K562 (cell line): ENCODE measurements at regions not wholly inside any gene's neighbourhood (a gene's known extent, or its start where the extent isn't known, plus 50 kb on each side); places are given as distances from the start of the nearest gene placed in this dataset.
"Not testable (repeated sequence)": the region's sequence is repeated elsewhere in the genome, so short reads cannot be mapped to it uniquely, and the experiment has no call there.

Experiments used
- ATAC-seq: fragments of 200-7000 bp; cut with Tn5 transposase; 3 replicates; pipeline ENCODE4 v1.9.1; 2020; ENCODE audit warnings: moderate library complexity
- BruUV-seq: library from RNA; stranded (reverse); fragments of 400-500 nt; replicated peaks from 2 replicates; lab custom pipeline; 2021; lab: Mats Ljungman, UMichigan
- CTCF ChIA-PET: fragments of 300-600 bp; formaldehyde crosslinking; extraction: SDS; loops from one replicate; lab custom pipeline; 2021; ENCODE audit warnings: low intra/inter-chr PET ratio; lab: Yijun Ruan, JAX
- POLR2A ChIA-PET: fragments of 300-600, 350-650 bp; sonication (Branson Sonifier 250); formaldehyde crosslinking; extraction: SDS; loops from one replicate; lab custom pipeline; 2021; ENCODE audit warnings: antibody characterized with exemption, inconsistent platforms; lab: Yijun Ruan, JAX
- DNase-seq, 4 experiments: peaks; one replicate each; pipeline versions ENCODE4 v3.0.0 to v3.0.0-alpha.2; 2011 to 2018; ENCODE audit warnings: low spot score in 3 of 4, mixed read lengths in 3 of 4; ENCODE audit errors: extremely low read depth in 1 of 4
- FAIRE-seq: peaks from 2 replicates; lab custom pipeline; 2011; peaks lifted over from hg19 to GRCh38; lab: Jason Lieb, UNC
- H2AFZ ChIP-seq: 2 replicates; pipeline ENCODE4 v1.6.0; 2011; ENCODE audit warnings: low read depth, low read length, control low read depth, inconsistent platforms
- H3K27ac ChIP-seq: fragments of 200-600 bp; 3 replicates; pipeline ENCODE4 v1.8.0; 2011; ENCODE audit warnings: low read depth, mild to moderate bottlenecking, control low read depth, inconsistent platforms, low read length, moderate library complexity, mixed read lengths; ENCODE audit errors: extremely low read depth
- H3K27me3 ChIP-seq, 2 experiments: fragments of 300-600 bp in 1 of 2; 2 replicates in 1 of 2; 3 replicates in 1 of 2; pipeline versions ENCODE4 v1.6.0 to v1.8.0; 2011; ENCODE audit warnings: inconsistent platforms in 2 of 2, low read length in 2 of 2, mild to moderate bottlenecking in 1 of 2, mixed read lengths in 1 of 2, moderate library complexity in 1 of 2; ENCODE audit not compliant: control insufficient read depth in 2 of 2, insufficient read depth in 2 of 2
- H3K36me3 ChIP-seq: fragments of 300-600 bp; 3 replicates; pipeline ENCODE4 v1.8.0; 2011; ENCODE audit warnings: mild to moderate bottlenecking, low read length, inconsistent platforms; ENCODE audit not compliant: control insufficient read depth, insufficient read depth
- H3K4me1 ChIP-seq, 2 experiments: fragments of 200-600 bp in 1 of 2; replicated peaks in 1 of 2; 2 replicates in 1 of 2; 3 replicates in 1 of 2; pipeline versions ENCODE4 v1.5.1 to v1.8.0; 2011; ENCODE audit warnings: inconsistent platforms in 2 of 2, low read length in 2 of 2, mild to moderate bottlenecking in 1 of 2, mixed read lengths in 1 of 2, moderate library complexity in 1 of 2; ENCODE audit not compliant: control insufficient read depth in 2 of 2, insufficient read depth in 2 of 2
- H3K4me2 ChIP-seq: 2 replicates; pipeline ENCODE4 v1.6.1; 2011; ENCODE audit warnings: low read length, control low read depth, inconsistent platforms, mixed read lengths; ENCODE audit not compliant: insufficient read depth
- H3K4me3 ChIP-seq: fragments of 200-600 bp; sonication (generic), shearing (Covaris generic); 2 replicates; pipeline ENCODE4 v1.5.1; 2016; ENCODE audit warnings: control low read depth, inconsistent platforms
- H3K79me2 ChIP-seq: fragments of 200-600 bp; 3 replicates; pipeline ENCODE4 v1.8.0; 2011; ENCODE audit warnings: low read length, inconsistent platforms; ENCODE audit not compliant: control insufficient read depth, insufficient read depth
- H3K9ac ChIP-seq, 2 experiments: 2 replicates each; pipeline versions ENCODE4 v1.6.0 to v1.6.1; 2011; ENCODE audit warnings: low read depth in 2 of 2, low read length in 2 of 2, control low read depth in 1 of 2, inconsistent platforms in 1 of 2, mild to moderate bottlenecking in 1 of 2, mixed read lengths in 1 of 2; ENCODE audit not compliant: insufficient read depth in 1 of 2
- H3K9me1 ChIP-seq: one replicate; pipeline ENCODE4 v1.6.0; 2011; ENCODE audit warnings: inconsistent platforms, mild to moderate bottlenecking, low read length, moderate library complexity; ENCODE audit not compliant: control insufficient read depth, insufficient read depth
- H3K9me3 ChIP-seq: replicated peaks from 2 replicates; pipeline ENCODE4 v1.5.1; 2011; ENCODE audit warnings: low read depth, low read length, inconsistent platforms; ENCODE audit not compliant: control insufficient read depth, insufficient read depth
- H4K20me1 ChIP-seq: replicated peaks from 2 replicates; pipeline ENCODE4 v1.6.1; 2011; ENCODE audit warnings: low read length, inconsistent platforms, mixed read lengths; ENCODE audit not compliant: control insufficient read depth, insufficient read depth
- BCOR ChIP-seq: fragments of 450-650 bp; IDR thresholded peaks from 2 replicates; pipeline ENCODE4 v1.6.1; 2016
- CEBPB ChIP-seq: fragments of 450-650 bp; IDR thresholded peaks from 2 replicates; pipeline ENCODE4 v1.6.1; 2016; ENCODE audit warnings: missing genetic modification characterization, missing compliant biosample characterization
- CEBPG ChIP-seq, 3 experiments: fragments of 200-800 bp in 1 of 3; sonication (Bioruptor generic) in 1 of 3; sonication (generic) in 1 of 3; formaldehyde crosslinking in 1 of 3; IDR thresholded peaks in 2 of 3; conservative IDR thresholded peaks in 1 of 3; 2 replicates each; pipeline versions ENCODE4 v1.6.1 to v1.8.0; 2016 to 2022; ENCODE audit warnings: missing compliant biosample characterization in 2 of 3, missing genetic modification characterization in 2 of 3, mild to moderate bottlenecking in 1 of 3, missing genetic modification reagents in 1 of 3
- DPF2 ChIP-seq: fragments of 450-650 bp; IDR thresholded peaks from 2 replicates; pipeline ENCODE4 v1.6.1; 2016
- ELF4 ChIP-seq: fragments of 450-650 bp; formaldehyde crosslinking; IDR thresholded peaks from 2 replicates; pipeline ENCODE4 v1.4.0; 2022; ENCODE audit warnings: missing genetic modification characterization
- EP400 ChIP-seq: fragments of 450-650 bp; IDR thresholded peaks from 2 replicates; pipeline ENCODE4 v1.6.1; 2017; ENCODE audit warnings: antibody characterized with exemption, mild to moderate bottlenecking, moderate library complexity
- HLTF ChIP-seq: fragments of 450-650 bp; IDR thresholded peaks from 2 replicates; pipeline ENCODE4 v1.6.1; 2016
- NFRKB ChIP-seq: fragments of 450-650 bp; IDR thresholded peaks from 2 replicates; pipeline ENCODE4 v1.6.1; 2016; ENCODE audit warnings: low read depth
- SMARCA5 ChIP-seq: fragments of 450-650 bp; IDR thresholded peaks from 2 replicates; pipeline ENCODE4 v1.6.1; 2016
- TRIM24 ChIP-seq, 2 experiments: fragments of 450-650 bp; IDR thresholded peaks; 2 replicates each; pipeline ENCODE4 v1.6.1; 2016
- ZNF24 ChIP-seq: fragments of 450-650 bp; IDR thresholded peaks from 2 replicates; pipeline ENCODE4 v1.6.1; 2016
- in situ Hi-C: fragments of 300-500 bp; cut with MboI; formaldehyde crosslinking; loops from 4 replicates; pipeline ENCODE4 v1.15.0; 2018; ENCODE audit warnings: inconsistent platforms, mixed read lengths
- intact Hi-C: fragments of 100-400 bp; cut with micrococcal nuclease; formaldehyde crosslinking; loops from 2 replicates; pipeline ENCODE4 v1.14.2; 2022
- TF ChIP-seq, protein P1 (sequence below), 2 experiments: fragments of 450-650 bp in 1 of 2; sonication (generic) in 1 of 2; formaldehyde crosslinking in 1 of 2; IDR thresholded peaks in 1 of 2; conservative IDR thresholded peaks in 1 of 2; 2 replicates each; pipeline versions ENCODE4 v1.6.1 to v1.8.1; 2016 to 2023; ENCODE audit warnings: mild to moderate bottlenecking in 2 of 2, moderate library complexity in 2 of 2, inconsistent platforms in 1 of 2, missing genetic modification reagents in 1 of 2
- TF ChIP-seq, protein P2 (sequence below): fragments of 450-650 bp; IDR thresholded peaks from 2 replicates; pipeline ENCODE4 v1.6.1; 2016; ENCODE audit warnings: missing biosample characterization, missing genetic modification characterization
- TF ChIP-seq, protein P3 (sequence below): fragments of 450-650 bp; formaldehyde crosslinking; IDR thresholded peaks from 2 replicates; pipeline ENCODE4 v1.4.0; 2022; ENCODE audit warnings: mild to moderate bottlenecking, moderate library complexity
- TF ChIP-seq, protein P4 (sequence below), 2 experiments: fragments of 450-650 bp; IDR thresholded peaks; 2 replicates each; pipeline ENCODE4 v1.6.1; 2016

DNA sequence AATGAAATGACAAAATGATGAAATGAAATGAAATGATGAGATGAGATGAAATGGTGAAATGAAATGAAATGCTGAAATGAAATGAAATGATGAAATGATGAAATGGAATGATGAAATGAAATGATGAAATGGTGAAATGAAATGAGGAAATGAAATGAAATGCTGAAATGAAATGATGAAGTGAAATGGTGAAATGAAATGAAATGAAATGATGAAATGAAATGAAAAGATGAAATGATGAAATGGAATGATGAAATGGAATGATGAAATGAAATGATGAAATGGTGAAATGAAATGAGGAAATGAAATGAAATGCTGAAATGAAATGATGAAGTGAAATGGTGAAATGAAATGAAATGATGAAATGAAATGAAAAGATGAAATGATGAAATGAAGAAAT, 2755.0 kb downstream of the RPIA start:
- FAIRE-seq; ATAC-seq; H3K4me3 ChIP-seq; H4K20me1 ChIP-seq; H3K9ac ChIP-seq; H3K27me3 ChIP-seq; POLR2A ChIA-PET; H3K79me2 ChIP-seq; H3K9me1 ChIP-seq; intact Hi-C loops; H2AFZ ChIP-seq; H3K4me2 ChIP-seq; DNase-seq; H3K9me3 ChIP-seq; H3K27ac ChIP-seq; CTCF ChIA-PET; H3K36me3 ChIP-seq; BruUV-seq; TF ChIP-seq CEBPG (CRISPR knock-in tag; IDR thresholded peaks at IDR 0.05): not testable (repeated sequence)
- peaks cover 0 to 14% of the 10 kb centered on the region in 2 experiments; a peak in 3 of 5 replicates for H3K4me1 ChIP-seq
- in situ Hi-C loops = loop anchor here (25.0 kb wide), 1 partner anchor 1784 kb away; no protein-coding TSS in a partner anchor
- TF ChIP-seq, protein P1, sequence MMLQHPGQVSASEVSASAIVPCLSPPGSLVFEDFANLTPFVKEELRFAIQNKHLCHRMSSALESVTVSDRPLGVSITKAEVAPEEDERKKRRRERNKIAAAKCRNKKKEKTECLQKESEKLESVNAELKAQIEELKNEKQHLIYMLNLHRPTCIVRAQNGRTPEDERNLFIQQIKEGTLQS (IDR thresholded peaks at IDR 0.05) = peak; percentile 92
- TF ChIP-seq, protein P1 (CRISPR knock-in tag; conservative IDR thresholded peaks at IDR 0.05) = not testable (repeated sequence)
- TF ChIP-seq ZNF24 (peak; percentile 94), BCOR (0 out of 2 replicates have a peak, but pooled peaks have one; percentile 22), HLTF (peak; percentile 62; the same call in 1 of the 2 replicates), TRIM24 (IDR thresholded peaks at IDR 0.05) (peak; percentile 100), EP400 (peak; percentile 23; the same call in 1 of the 2 replicates), ELF4 (CRISPR knock-in tag) (0 out of 2 replicates have a peak, but pooled peaks have one; percentile 45), CEBPG (tag; conservative IDR thresholded peaks at IDR 0.05 in 1 of 2, IDR thresholded peaks at IDR 0.05 in 1 of 2) (peak; percentile 70 to 95), DPF2 (0 out of 2 replicates have a peak, but pooled peaks have one; percentile 20), NFRKB (0 out of 2 replicates have a peak, but pooled peaks have one; percentile 21), CEBPB (tag) (peak; percentile 96), SMARCA5 (0 out of 2 replicates have a peak, but pooled peaks have one; percentile 29)
- TF ChIP-seq, protein P2, sequence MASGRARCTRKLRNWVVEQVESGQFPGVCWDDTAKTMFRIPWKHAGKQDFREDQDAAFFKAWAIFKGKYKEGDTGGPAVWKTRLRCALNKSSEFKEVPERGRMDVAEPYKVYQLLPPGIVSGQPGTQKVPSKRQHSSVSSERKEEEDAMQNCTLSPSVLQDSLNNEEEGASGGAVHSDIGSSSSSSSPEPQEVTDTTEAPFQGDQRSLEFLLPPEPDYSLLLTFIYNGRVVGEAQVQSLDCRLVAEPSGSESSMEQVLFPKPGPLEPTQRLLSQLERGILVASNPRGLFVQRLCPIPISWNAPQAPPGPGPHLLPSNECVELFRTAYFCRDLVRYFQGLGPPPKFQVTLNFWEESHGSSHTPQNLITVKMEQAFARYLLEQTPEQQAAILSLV = peak; percentile 79
- TF ChIP-seq, protein P3, sequence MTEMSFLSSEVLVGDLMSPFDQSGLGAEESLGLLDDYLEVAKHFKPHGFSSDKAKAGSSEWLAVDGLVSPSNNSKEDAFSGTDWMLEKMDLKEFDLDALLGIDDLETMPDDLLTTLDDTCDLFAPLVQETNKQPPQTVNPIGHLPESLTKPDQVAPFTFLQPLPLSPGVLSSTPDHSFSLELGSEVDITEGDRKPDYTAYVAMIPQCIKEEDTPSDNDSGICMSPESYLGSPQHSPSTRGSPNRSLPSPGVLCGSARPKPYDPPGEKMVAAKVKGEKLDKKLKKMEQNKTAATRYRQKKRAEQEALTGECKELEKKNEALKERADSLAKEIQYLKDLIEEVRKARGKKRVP (CRISPR knock-in tag) = 0 out of 2 replicates have a peak, but pooled peaks have one; percentile 56
- TF ChIP-seq, protein P4, sequence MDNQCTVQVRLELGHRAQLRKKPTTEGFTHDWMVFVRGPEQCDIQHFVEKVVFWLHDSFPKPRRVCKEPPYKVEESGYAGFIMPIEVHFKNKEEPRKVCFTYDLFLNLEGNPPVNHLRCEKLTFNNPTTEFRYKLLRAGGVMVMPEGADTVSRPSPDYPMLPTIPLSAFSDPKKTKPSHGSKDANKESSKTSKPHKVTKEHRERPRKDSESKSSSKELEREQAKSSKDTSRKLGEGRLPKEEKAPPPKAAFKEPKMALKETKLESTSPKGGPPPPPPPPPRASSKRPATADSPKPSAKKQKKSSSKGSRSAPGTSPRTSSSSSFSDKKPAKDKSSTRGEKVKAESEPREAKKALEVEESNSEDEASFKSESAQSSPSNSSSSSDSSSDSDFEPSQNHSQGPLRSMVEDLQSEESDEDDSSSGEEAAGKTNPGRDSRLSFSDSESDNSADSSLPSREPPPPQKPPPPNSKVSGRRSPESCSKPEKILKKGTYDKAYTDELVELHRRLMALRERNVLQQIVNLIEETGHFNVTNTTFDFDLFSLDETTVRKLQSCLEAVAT (IDR thresholded peaks at IDR 0.05) = peak; percentile 22 to 31; a peak in 2 of 4 replicates
